GM12878 (cell line): ENCODE measurements at regions not wholly inside any gene's neighbourhood (a gene's known extent, or its start where the extent isn't known, plus 50 kb on each side); places are given as distances from the start of the nearest gene placed in this dataset.

ENCODE experiments used
- ATAC-seq: fragments of 200-7000 bp; cut with Tn5 transposase; 3 replicates; pipeline ENCODE4 v1.9.1; 2020; ENCODE audit warnings: mild to moderate bottlenecking, moderate library complexity
- BruUV-seq: library from RNA; stranded (reverse); fragments of 400-500 nt; replicated peaks from 2 replicates; lab custom pipeline; 2021; lab: Mats Ljungman, UMichigan
- CTCF ChIA-PET: fragments of 300-600 bp; sonication (Branson Sonifier 250); formaldehyde crosslinking; extraction: SDS; loops from one replicate; lab custom pipeline; 2021; ENCODE audit warnings: inconsistent platforms; lab: Yijun Ruan, JAX
- POLR2A ChIA-PET: fragments of 350-600 bp; formaldehyde crosslinking; extraction: SDS; loops from one replicate; lab custom pipeline; 2021; ENCODE audit warnings: inconsistent platforms; lab: Charles Lee
- RAD21 ChIA-PET: fragments of 300-600 bp; sonication (Branson Sonifier 250); formaldehyde crosslinking; loops from one replicate; lab custom pipeline; 2023; ENCODE audit warnings: antibody characterized with exemption; ENCODE audit not compliant: unreplicated experiment; lab: Charles Lee
- SMC1A ChIA-PET: fragments of 300-600 bp; sonication (Branson Sonifier 250); formaldehyde crosslinking; loops from one replicate; lab custom pipeline; 2023; ENCODE audit not compliant: unreplicated experiment, uncharacterized antibody; lab: Charles Lee
- DNase-seq: peaks from one replicate; pipeline ENCODE4 v3.0.0-alpha.2; 2011; ENCODE audit warnings: low read depth, low spot score
- FAIRE-seq: peaks from 3 replicates; lab custom pipeline; 2011; peaks lifted over from hg19 to GRCh38; lab: Jason Lieb, UNC
- H2AFZ ChIP-seq: 2 replicates; pipeline ENCODE4 v1.6.0; 2011; ENCODE audit warnings: low read depth, low read length, control low read depth; ENCODE audit not compliant: control insufficient read depth
- H3K27ac ChIP-seq: 2 replicates; pipeline ENCODE4 v1.5.1; 2011; ENCODE audit warnings: control low read depth; ENCODE audit not compliant: control insufficient read depth, insufficient read depth
- H3K27me3 ChIP-seq, 2 experiments: replicated peaks in 1 of 2; 2 replicates each; pipeline versions ENCODE4 v1.6.0 to v1.6.1; 2011; ENCODE audit warnings: low read length in 1 of 2; ENCODE audit not compliant: control insufficient read depth in 2 of 2, insufficient read depth in 2 of 2
- H3K36me3 ChIP-seq, 2 experiments: 2 replicates each; pipeline ENCODE4 v1.5.1; 2011; ENCODE audit warnings: low read length in 1 of 2; ENCODE audit not compliant: control insufficient read depth in 2 of 2, insufficient read depth in 2 of 2
- H3K4me1 ChIP-seq: 2 replicates; pipeline ENCODE4 v1.6.1; 2011; ENCODE audit warnings: mild to moderate bottlenecking, low read length, moderate library complexity, mixed read lengths; ENCODE audit not compliant: control insufficient read depth, insufficient read depth
- H3K4me2 ChIP-seq: 2 replicates; pipeline ENCODE4 v1.6.0; 2011; ENCODE audit warnings: control low read depth; ENCODE audit not compliant: control insufficient read depth, insufficient read depth
- H3K4me3 ChIP-seq: fragments of 200-600 bp; sonication (generic); 2 replicates; pipeline ENCODE4 v1.5.1; 2016
- H3K79me2 ChIP-seq: 2 replicates; pipeline ENCODE4 v1.6.0; 2011; ENCODE audit warnings: low read length; ENCODE audit not compliant: control insufficient read depth, insufficient read depth
- H3K9ac ChIP-seq: 2 replicates; pipeline ENCODE4 v1.8.0; 2011; ENCODE audit warnings: low read length, control low read depth, mixed read lengths; ENCODE audit not compliant: control insufficient read depth, insufficient read depth
- H3K9me3 ChIP-seq: replicated peaks from 3 replicates; pipeline ENCODE4 v1.5.1; 2011; ENCODE audit warnings: mild to moderate bottlenecking, low read length; ENCODE audit not compliant: control insufficient read depth, insufficient read depth
- H4K20me1 ChIP-seq: 2 replicates; pipeline ENCODE4 v1.6.0; 2011; ENCODE audit not compliant: control insufficient read depth, insufficient read depth
- ASH2L ChIP-seq: fragments of 300-600, 200-600 bp; sonication (generic); IDR thresholded peaks from 2 replicates; pipeline ENCODE4 v1.6.1; 2017; ENCODE audit warnings: low read depth, mild to moderate bottlenecking, borderline replicate concordance
- BMI1 ChIP-seq: fragments of 450-650 bp; IDR thresholded peaks from 2 replicates; pipeline ENCODE4 v1.6.1; 2016; ENCODE audit warnings: mild to moderate bottlenecking, moderate library complexity, borderline replicate concordance
- ETV6 ChIP-seq, 2 experiments: fragments of 450-650 bp in 1 of 2; IDR thresholded peaks in 1 of 2; conservative IDR thresholded peaks in 1 of 2; 2 replicates each; pipeline ENCODE4 v1.6.1; 2014; ENCODE audit warnings: antibody characterized with exemption in 1 of 2, borderline replicate concordance in 1 of 2, low read depth in 1 of 2, mild to moderate bottlenecking in 1 of 2, moderate library complexity in 1 of 2
- KAT2A ChIP-seq: conservative IDR thresholded peaks from 2 replicates; pipeline ENCODE4 v1.6.1; 2011; ENCODE audit warnings: low read depth, low read length; ENCODE audit not compliant: control insufficient read depth
- NBN ChIP-seq: fragments of 450-650 bp; IDR thresholded peaks from 2 replicates; pipeline ENCODE4 v1.6.1; 2016
- NR2C2 ChIP-seq: IDR thresholded peaks from 2 replicates; pipeline ENCODE4 v1.6.1; 2011; ENCODE audit warnings: borderline replicate concordance, low read depth; ENCODE audit not compliant: control insufficient read depth, insufficient read length
- PAX5 ChIP-seq: IDR thresholded peaks from 2 replicates; pipeline ENCODE4 v1.6.1; 2011; ENCODE audit warnings: low read depth, low read length, borderline replicate concordance
- PAX8 ChIP-seq: fragments of 450-650 bp; IDR thresholded peaks from 2 replicates; pipeline ENCODE4 v1.6.1; 2017; ENCODE audit warnings: mild to moderate bottlenecking, moderate library complexity
- POU2F2 ChIP-seq: IDR thresholded peaks from 3 replicates; pipeline ENCODE4 v1.6.1; 2011; ENCODE audit warnings: low read depth, mild to moderate bottlenecking, low read length, borderline replicate concordance
- SUPT20H ChIP-seq: IDR thresholded peaks from 2 replicates; pipeline ENCODE4 v1.6.1; 2011; ENCODE audit warnings: low read depth, mild to moderate bottlenecking, low read length, moderate library complexity, borderline replicate concordance; ENCODE audit not compliant: control insufficient read depth
- TARDBP ChIP-seq: IDR thresholded peaks from 2 replicates; pipeline ENCODE4 v1.6.1; 2016; ENCODE audit warnings: borderline replicate concordance
- TCF3 ChIP-seq: IDR thresholded peaks from 2 replicates; pipeline ENCODE4 v1.6.1; 2012; ENCODE audit warnings: low read depth, mild to moderate bottlenecking, low read length, borderline replicate concordance; ENCODE audit not compliant: insufficient read depth
- TCF7 ChIP-seq: IDR thresholded peaks from 2 replicates; pipeline ENCODE4 v1.6.1; 2014; ENCODE audit warnings: antibody characterized with exemption, borderline replicate concordance
- YY1 ChIP-seq: IDR thresholded peaks from 2 replicates; pipeline ENCODE4 v1.6.1; 2011; ENCODE audit warnings: low read depth, mild to moderate bottlenecking, low read length
- WGBS: methylation state at CpG from one replicate; pipeline ENCODE4 v1.1.6; 2016; ENCODE audit warnings: low lambda C conversion rate; ENCODE audit not compliant: insufficient replicate concordance, insufficient coverage; ENCODE audit errors: missing lambda C conversion rate; 5-methylcytosine and 5-hydroxymethylcytosine counted together
- in situ Hi-C: fragments of 300-500 bp; cut with MboI; formaldehyde crosslinking; loops from 9 replicates; pipeline ENCODE4 v1.14.3; 2018; ENCODE audit warnings: mixed read lengths
- intact Hi-C: fragments of 100-400 bp; cut with micrococcal nuclease; formaldehyde crosslinking; loops from one replicate; pipeline ENCODE4 v1.14.2; 2022; ENCODE audit not compliant: unreplicated experiment

DNA sequence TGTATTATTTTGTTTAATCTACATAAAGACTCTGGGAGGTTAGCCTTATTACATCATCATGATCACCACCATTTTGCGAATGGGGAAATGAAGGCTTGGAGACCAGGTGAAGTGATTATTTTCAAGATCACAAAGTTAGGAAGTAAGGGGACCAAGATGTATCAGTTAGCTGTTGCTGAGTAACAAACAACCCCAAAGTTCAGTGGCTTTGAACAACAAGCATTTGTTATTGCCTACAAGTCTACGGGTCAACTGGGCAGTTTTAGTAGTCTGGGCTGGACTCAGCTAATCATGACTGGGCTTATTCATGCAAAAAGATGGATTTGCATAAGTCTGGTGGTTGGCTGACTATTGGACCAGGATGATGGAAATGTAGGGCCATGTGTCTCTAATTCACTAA is 389.2 kb downstream of the MIAT start:
- RAD21 ChIA-PET = no interaction called here
- Histone ChIP-seq H3K4me3 (no peak overlapping the region), H4K20me1 (no peaks in the 10 kb centered on the region), H3K4me1 (no peaks in the 10 kb centered on the region), H3K79me2 (no peaks in the 10 kb centered on the region), H3K9me3 (no peaks in the 10 kb centered on the region), H2AFZ (no peak overlapping the region), H3K27ac (no peak overlapping the region), H3K27me3 (no peaks in the 10 kb centered on the region), H3K4me2 (no peak overlapping the region), H3K9ac (no peak overlapping the region), H3K36me3 (no peaks in the 10 kb centered on the region)
- 0% methylated on average over 2 of the region's 2 CpGs for WGBS
- ATAC-seq = no peak
- CTCF ChIA-PET = no interaction called here
- in situ Hi-C loops (no loop called here), intact Hi-C loops (no loop called here)
- FAIRE-seq = no peak
- no peak for TF ChIP-seq PAX5
- no peak for TF ChIP-seq SUPT20H
- TF ChIP-seq POU2F2 = no peak
- TF ChIP-seq TARDBP = no peak
- TF ChIP-seq YY1 = no peak
- TF ChIP-seq NBN = no peak
- TF ChIP-seq KAT2A = no peak
- TF ChIP-seq PAX8 = no peak
- no peak for TF ChIP-seq NR2C2
- no peak for TF ChIP-seq ASH2L
- TF ChIP-seq TCF7 = no peak
- TF ChIP-seq TCF3 = no peak
- no peak for TF ChIP-seq ETV6 (conservative IDR thresholded peaks at IDR 0.05 in 1 of 2, IDR thresholded peaks at IDR 0.05 in 1 of 2; ENCODE audit: borderline replicate concordance in 1 of 2, low read depth in 1 of 2)
- TF ChIP-seq BMI1 = no peak
- POLR2A ChIA-PET = no interaction called here
- SMC1A ChIA-PET = no interaction called here
- no peak for DNase-seq
- no TSS peak for BruUV-seq
